ENCODE measurements at regions not wholly inside any gene's neighbourhood (a gene's known extent, or its start where the extent isn't known, plus 50 kb on each side); places are given as distances from the start of the nearest gene placed in this dataset.

DNA sequence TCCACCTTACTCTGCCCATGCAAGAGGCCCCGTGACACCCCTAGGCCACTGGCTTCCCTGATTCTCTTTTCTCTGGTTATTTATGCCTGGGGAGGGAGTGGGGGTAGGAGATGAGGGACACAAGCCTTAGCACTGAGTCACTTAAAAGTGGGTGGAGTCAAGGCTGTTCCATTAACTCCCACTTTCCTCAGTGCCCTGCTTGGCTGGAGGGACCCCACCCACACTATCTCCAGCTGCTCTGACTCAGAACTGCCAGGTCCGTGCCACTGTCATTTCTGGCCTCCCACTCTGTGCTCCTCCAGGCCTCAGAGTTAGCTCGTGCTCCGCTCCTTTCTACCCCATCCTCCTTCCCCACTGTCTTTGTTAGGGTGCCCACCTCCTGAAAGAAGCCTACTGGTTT is 113.4 kb upstream of the UQCRFS1 start:
- no peaks in the 10 kb centered on the region for H3K36me3 ChIP-seq (replicated peaks in 1 of 2; ENCODE audit: control extremely low read depth in 1 of 2, control insufficient read depth in 1 of 2, extremely low read depth in 1 of 2, insufficient read depth in 2 of 2, low read length in 1 of 2)
- no peaks in the 10 kb centered on the region for H3K79me2 ChIP-seq (ENCODE audit: control insufficient read depth, insufficient read depth, low read length)
- H3K4me3 ChIP-seq (ENCODE audit: control extremely low read depth in 1 of 5, extremely low read depth in 1 of 5, insufficient read depth in 1 of 5, low read depth in 2 of 5, low read length in 4 of 5): no peak overlapping the region
- Mint-ChIP-seq H3K9me3 (ENCODE audit: insufficient read depth) (peaks cover 4% of the 10 kb centered on the region), H3K4me3 (no peak overlapping the region), H3K4me1 (no peaks in the 10 kb centered on the region), H3K27ac (no peak overlapping the region), H3K27me3 (no peaks in the 10 kb centered on the region)
- ChIA-PET POLR2A (no interaction called here), CTCF (no interaction called here)
- H3K9ac ChIP-seq (ENCODE audit: low read length): no peak overlapping the region
- H3K4me1 ChIP-seq (ENCODE audit: control insufficient read depth in 2 of 2, insufficient read depth in 2 of 2, low read length in 2 of 2): no peaks in the 10 kb centered on the region
- no peak overlapping the region for H2AFZ ChIP-seq (ENCODE audit: insufficient read depth, low read depth, low read length, poor library complexity, severe bottlenecking)
- no peak overlapping the region for H3K4me2 ChIP-seq (replicated peaks; ENCODE audit: low read depth, low read length, poor library complexity, severe bottlenecking)
- no peak for TF ChIP-seq EZH2 (IDR thresholded peaks at IDR 0.05; ENCODE audit: borderline replicate concordance, insufficient read depth, low read depth, low read length, poor library complexity, severe bottlenecking)
- TF ChIP-seq, protein P1, sequence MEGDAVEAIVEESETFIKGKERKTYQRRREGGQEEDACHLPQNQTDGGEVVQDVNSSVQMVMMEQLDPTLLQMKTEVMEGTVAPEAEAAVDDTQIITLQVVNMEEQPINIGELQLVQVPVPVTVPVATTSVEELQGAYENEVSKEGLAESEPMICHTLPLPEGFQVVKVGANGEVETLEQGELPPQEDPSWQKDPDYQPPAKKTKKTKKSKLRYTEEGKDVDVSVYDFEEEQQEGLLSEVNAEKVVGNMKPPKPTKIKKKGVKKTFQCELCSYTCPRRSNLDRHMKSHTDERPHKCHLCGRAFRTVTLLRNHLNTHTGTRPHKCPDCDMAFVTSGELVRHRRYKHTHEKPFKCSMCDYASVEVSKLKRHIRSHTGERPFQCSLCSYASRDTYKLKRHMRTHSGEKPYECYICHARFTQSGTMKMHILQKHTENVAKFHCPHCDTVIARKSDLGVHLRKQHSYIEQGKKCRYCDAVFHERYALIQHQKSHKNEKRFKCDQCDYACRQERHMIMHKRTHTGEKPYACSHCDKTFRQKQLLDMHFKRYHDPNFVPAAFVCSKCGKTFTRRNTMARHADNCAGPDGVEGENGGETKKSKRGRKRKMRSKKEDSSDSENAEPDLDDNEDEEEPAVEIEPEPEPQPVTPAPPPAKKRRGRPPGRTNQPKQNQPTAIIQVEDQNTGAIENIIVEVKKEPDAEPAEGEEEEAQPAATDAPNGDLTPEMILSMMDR (IDR thresholded peaks at IDR 0.05): no peak
- 89% methylated on average over 1 of the region's 4 CpGs for WGBS (ENCODE audit: insufficient coverage)
- H3K9me3 ChIP-seq (ENCODE audit: control extremely low read depth in 1 of 3, control insufficient read depth in 2 of 3, insufficient read depth in 1 of 3, low read length in 2 of 3): peaks cover 0 to 41% (median 0%) of the 10 kb centered on the region in 3 donors
- no peak overlapping the region for H3K27ac ChIP-seq (ENCODE audit: low read length in 2 of 2)
- intact Hi-C loops (cut with micrococcal nuclease): no loop called here
- DNase-seq: no peak
- H4K20me1 ChIP-seq (ENCODE audit: control insufficient read depth, insufficient read depth, low read length, poor library complexity, severe bottlenecking): no peaks in the 10 kb centered on the region
- no peak for ATAC-seq (ENCODE audit: low read depth)
- no peaks in the 10 kb centered on the region for H3K27me3 ChIP-seq (replicated peaks in 1 of 4; ENCODE audit: control extremely low read depth in 1 of 4, control insufficient read depth in 3 of 4, insufficient read depth in 4 of 4, low read length in 3 of 4)

DNA sequence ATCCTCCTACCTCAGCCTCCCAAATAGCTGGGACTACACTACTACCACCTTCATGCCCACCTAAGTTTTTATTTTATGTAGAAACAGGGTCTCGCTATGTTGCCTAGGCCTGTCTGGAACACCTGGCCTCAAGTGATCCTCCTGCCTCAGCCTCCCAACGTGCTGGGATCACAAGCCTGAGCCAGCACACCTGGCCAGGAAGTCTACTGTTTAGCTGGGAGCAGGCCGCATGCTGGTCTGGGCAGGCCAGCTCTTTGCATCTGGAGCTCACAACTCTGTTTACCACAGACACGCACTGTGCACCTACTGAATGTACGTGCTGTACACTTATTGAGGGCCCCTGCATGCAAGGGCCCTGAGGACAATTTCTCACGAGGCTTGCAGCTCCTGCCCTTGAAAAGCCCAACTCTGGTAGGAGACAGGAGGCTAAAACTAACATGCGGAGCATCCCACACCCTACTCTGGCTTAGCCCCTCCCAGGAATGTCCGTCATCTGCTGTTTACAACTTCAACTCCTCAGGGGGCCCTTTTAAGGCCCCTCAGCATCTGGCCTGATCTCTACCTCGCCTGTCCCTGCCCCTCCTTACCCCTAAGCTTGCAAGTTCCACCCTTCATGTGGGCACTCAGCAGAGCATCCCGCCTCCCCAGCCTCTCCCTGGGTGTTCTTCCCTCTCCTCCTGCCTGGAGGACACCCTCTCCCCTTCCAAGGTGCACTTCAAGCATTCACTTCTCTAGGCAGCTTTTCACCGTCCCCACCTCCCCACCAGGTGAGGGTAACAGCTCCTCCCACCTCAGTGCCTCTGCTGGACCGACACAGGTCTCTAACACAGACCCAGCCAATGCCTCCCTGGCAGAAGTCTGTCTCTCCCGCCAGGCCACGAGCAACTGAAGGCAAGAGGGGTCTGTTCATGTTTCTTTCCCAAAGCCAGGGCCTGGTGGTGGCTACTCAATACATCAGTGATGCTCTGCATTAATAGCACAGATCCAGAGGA is 114.2 kb upstream of the UQCRFS1 start:
- no peaks in the 10 kb centered on the region for H3K27me3 Mint-ChIP-seq
- H3K4me1 Mint-ChIP-seq: no peaks in the 10 kb centered on the region
- 57% methylated on average over 12 of the region's 14 CpGs for WGBS (ENCODE audit: insufficient coverage)
- Histone ChIP-seq H2AFZ (ENCODE audit: insufficient read depth, low read depth, low read length, poor library complexity, severe bottlenecking) (no peak overlapping the region), H3K9ac (ENCODE audit: low read length) (no peak overlapping the region), H3K4me2 (replicated peaks; ENCODE audit: low read depth, low read length, poor library complexity, severe bottlenecking) (no peak overlapping the region), H3K27me3 (replicated peaks in 1 of 4; ENCODE audit: control extremely low read depth in 1 of 4, control insufficient read depth in 3 of 4, insufficient read depth in 4 of 4, low read length in 3 of 4) (no peaks in the 10 kb centered on the region), H3K4me1 (ENCODE audit: control insufficient read depth in 2 of 2, insufficient read depth in 2 of 2, low read length in 2 of 2) (no peaks in the 10 kb centered on the region), H3K27ac (ENCODE audit: low read length in 2 of 2) (no peak overlapping the region), H4K20me1 (ENCODE audit: control insufficient read depth, insufficient read depth, low read length, poor library complexity, severe bottlenecking) (no peaks in the 10 kb centered on the region), H3K36me3 (replicated peaks in 1 of 2; ENCODE audit: control extremely low read depth in 1 of 2, control insufficient read depth in 1 of 2, extremely low read depth in 1 of 2, insufficient read depth in 2 of 2, low read length in 1 of 2) (no peaks in the 10 kb centered on the region), H3K9me3 (ENCODE audit: control extremely low read depth in 1 of 3, control insufficient read depth in 2 of 3, insufficient read depth in 1 of 3, low read length in 2 of 3) (peaks cover 0 to 41% (median 0%) of the 10 kb centered on the region in 3 donors), H3K79me2 (ENCODE audit: control insufficient read depth, insufficient read depth, low read length) (no peaks in the 10 kb centered on the region), H3K4me3 (ENCODE audit: control extremely low read depth in 1 of 5, extremely low read depth in 1 of 5, insufficient read depth in 1 of 5, low read depth in 2 of 5, low read length in 4 of 5) (no peak overlapping the region)
- H3K4me3 Mint-ChIP-seq: no peak overlapping the region
- intact Hi-C loops (cut with micrococcal nuclease): no loop called here
- H3K9me3 Mint-ChIP-seq (ENCODE audit: insufficient read depth): peaks cover 4% of the 10 kb centered on the region
- ChIA-PET POLR2A (no interaction called here), CTCF (no interaction called here)
- no peak overlapping the region for H3K27ac Mint-ChIP-seq
- TF ChIP-seq, protein P1 (IDR thresholded peaks at IDR 0.05): no peak
- DNase-seq: no peak
- ATAC-seq (ENCODE audit: low read depth): no peak
